ENCODE measurements at regions not wholly inside any gene's neighbourhood (a gene's known extent, or its start where the extent isn't known, plus 50 kb on each side); places are given as distances from the start of the nearest gene placed in this dataset.

GRCh38 chr6:11656491-11656890, 118.9 kb downstream of the TMEM170B start:
- TF ChIP-seq SUZ12 (IDR thresholded peaks at IDR 0.05; ENCODE audit: low read length) (no peak), CREB1 (IDR thresholded peaks at IDR 0.05) (no peak), SP4 (IDR thresholded peaks at IDR 0.05; ENCODE audit: low read length) (no peak), CTCF (IDR thresholded peaks at IDR 0.05; ENCODE audit: control extremely low read depth in 1 of 3, insufficient read depth in 1 of 3, low read depth in 1 of 3, low read length in 3 of 3) (no peak), E2F6 (IDR thresholded peaks at IDR 0.05) (no peak), RNF2 (IDR thresholded peaks at IDR 0.05; ENCODE audit: borderline replicate concordance, low read depth, low read length, missing control alignments, poor library complexity, severe bottlenecking) (no peak), RAD21 (IDR thresholded peaks at IDR 0.05 in 1 of 2, conservative IDR thresholded peaks at IDR 0.05 in 1 of 2; ENCODE audit: low read depth in 2 of 2, low read length in 2 of 2) (no peak), GTF2F1 (IDR thresholded peaks at IDR 0.05; ENCODE audit: borderline replicate concordance, low read depth, low read length) (no peak)
- 55% methylated on average over 7 of the region's 7 CpGs; no CpG with 5 or more reads in 1 of the 2 experiments for WGBS, 2 experiments (ENCODE audit: extremely low coverage in 1 of 2, insufficient coverage in 1 of 2, insufficient read length in 1 of 2, insufficient replicate concordance in 2 of 2, low coverage in 1 of 2, low lambda C conversion rate in 2 of 2, missing lambda C conversion rate in 1 of 2)
- Histone ChIP-seq H3K18ac (ENCODE audit: extremely low read depth, low read length) (peak overlapping the region; percentile 79), H2BK15ac (ENCODE audit: low read length) (peak overlapping the region; percentile 61), H2BK20ac (ENCODE audit: low read length) (peak overlapping the region; percentile 98), H4K8ac (ENCODE audit: extremely low read depth, insufficient read depth, low read length) (no peak overlapping the region), H3K4me3 (ENCODE audit: extremely low read depth in 1 of 4, insufficient read depth in 2 of 4, low read depth in 3 of 4, low read length in 4 of 4) (no peak overlapping the region), H3K23me2 (ENCODE audit: low read depth, low read length) (no peaks in the 10 kb centered on the region), H3K27ac (ENCODE audit: low read depth, low read length) (no peak overlapping the region), H3K4me1 (replicated peaks in 1 of 4; ENCODE audit: control insufficient read depth in 3 of 4, insufficient read depth in 4 of 4, low read length in 3 of 4) (peaks cover 6 to 26% (median 7%) of the 10 kb centered on the region in 4 experiments; a peak in 5 of 7 replicates), H2AFZ (ENCODE audit: low read length) (peak overlapping the region; percentile 18; the same call in 1 of the 2 replicates), H3K27me3 (replicated peaks in 1 of 4; ENCODE audit: control insufficient read depth in 3 of 4, extremely low read depth in 1 of 4, insufficient read depth in 3 of 4, low read length in 3 of 4) (no peaks in the 10 kb centered on the region; a peak in 1 of 7 replicates), H3K9ac (replicated peaks in 1 of 4; ENCODE audit: extremely low read depth in 1 of 4, low read depth in 3 of 4, low read length in 3 of 4) (no peak overlapping the region), H4K91ac (replicated peaks; ENCODE audit: insufficient read length, low read length) (peak overlapping the region; percentile 38), H2AK5ac (ENCODE audit: low read depth, low read length) (peak overlapping the region; percentile 84; the same call in 1 of the 2 replicates), H3K36me3 (ENCODE audit: control insufficient read depth in 2 of 4, insufficient read depth in 4 of 4, low read length in 3 of 4) (no peaks in the 10 kb centered on the region), H3K56ac (replicated peaks; ENCODE audit: insufficient read length, low read depth, low read length) (no peak overlapping the region), H2BK12ac (ENCODE audit: low read depth, low read length) (peak overlapping the region; percentile 82), H4K5ac (ENCODE audit: insufficient read length, low read depth, low read length) (no peak overlapping the region), H3K4me2 (ENCODE audit: insufficient read depth in 1 of 2, low read depth in 2 of 2, low read length in 2 of 2) (peak overlapping the region in 1 of 2 experiments; percentile 8; a peak in 2 of 4 replicates), H2BK5ac (ENCODE audit: low read depth, low read length) (peak overlapping the region; percentile 83; the same call in 1 of the 2 replicates), H3K79me1 (ENCODE audit: low read depth, low read length) (no peaks in the 10 kb centered on the region), H3K23ac (ENCODE audit: insufficient read length) (no peak overlapping the region), H3K14ac (ENCODE audit: insufficient read length) (no peak overlapping the region), H3K4ac (replicated peaks; ENCODE audit: insufficient read length, low read depth, low read length) (peak overlapping the region; percentile 69), H2BK120ac (replicated peaks; ENCODE audit: low read depth, low read length) (peak overlapping the region; percentile 67), H3K9me3 (ENCODE audit: insufficient read depth in 2 of 2, low read depth in 1 of 2, low read length in 1 of 2) (no peaks in the 10 kb centered on the region), H3K79me2 (ENCODE audit: control insufficient read depth in 1 of 2, insufficient read depth in 2 of 2, low read length in 2 of 2) (no peaks in the 10 kb centered on the region), H4K20me1 (replicated peaks in 1 of 2; ENCODE audit: control insufficient read depth in 1 of 2, insufficient read depth in 2 of 2, low read length in 2 of 2) (no peaks in the 10 kb centered on the region)
- CTCF ChIA-PET (ENCODE audit: partially characterized antibody) = interaction anchor here (0.5 to 2.9 kb wide), 24 partner anchors 10 to 1491 kb away, joined by 3 to 9 read pairs (median 3); no protein-coding TSS in a partner anchor
- DNase-seq (ENCODE audit: low read depth in 1 of 2, low spot score in 2 of 2) (no peak), FAIRE-seq (no peak)
- POLR2A ChIA-PET (ENCODE audit: partially characterized antibody) = interaction anchor here (1.2 kb wide), 1 partner anchor 357 kb away, joined by 3 read pairs; no protein-coding TSS in a partner anchor

All from H1 (cell line).